ENCODE measurements at regions not wholly inside any gene's neighbourhood (a gene's known extent, or its start where the extent isn't known, plus 50 kb on each side); places are given as distances from the start of the nearest gene placed in this dataset.

DNA sequence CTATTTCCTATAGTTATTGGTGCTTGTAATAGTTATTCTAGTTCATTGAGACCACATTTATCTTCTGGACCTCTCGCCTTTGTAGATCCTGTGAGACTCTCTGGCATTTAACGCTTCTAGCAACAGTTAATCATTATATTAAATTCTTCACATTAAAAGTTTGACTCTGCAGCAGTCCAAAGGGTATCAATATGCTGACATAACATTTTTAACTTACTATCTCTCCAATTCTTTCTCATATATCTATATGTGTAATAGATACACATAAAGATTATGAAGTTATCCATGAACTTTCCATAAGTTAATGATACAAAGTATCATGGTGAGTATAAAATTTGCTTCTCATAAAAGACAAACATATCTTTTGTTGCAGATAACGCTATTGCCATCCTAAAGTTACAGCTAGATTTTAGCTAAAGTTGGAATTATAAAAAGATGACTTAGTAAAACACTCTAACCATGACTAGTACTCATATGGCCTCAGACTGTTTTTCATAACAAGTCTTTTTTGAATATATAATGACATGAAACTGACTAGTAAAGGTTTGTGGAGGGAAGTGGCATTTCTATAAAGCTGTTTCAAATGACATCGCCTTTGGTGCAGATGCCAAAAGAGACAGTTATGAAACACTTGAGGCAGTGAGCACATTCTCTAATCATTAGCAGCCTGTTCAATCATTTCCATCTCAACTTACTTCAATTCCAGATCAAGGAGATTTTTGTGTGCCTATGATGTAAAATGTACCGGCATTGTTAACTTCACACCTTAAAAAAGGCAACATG, 379.3 kb upstream of the CBLB start:
- TF ChIP-seq, protein P1, sequence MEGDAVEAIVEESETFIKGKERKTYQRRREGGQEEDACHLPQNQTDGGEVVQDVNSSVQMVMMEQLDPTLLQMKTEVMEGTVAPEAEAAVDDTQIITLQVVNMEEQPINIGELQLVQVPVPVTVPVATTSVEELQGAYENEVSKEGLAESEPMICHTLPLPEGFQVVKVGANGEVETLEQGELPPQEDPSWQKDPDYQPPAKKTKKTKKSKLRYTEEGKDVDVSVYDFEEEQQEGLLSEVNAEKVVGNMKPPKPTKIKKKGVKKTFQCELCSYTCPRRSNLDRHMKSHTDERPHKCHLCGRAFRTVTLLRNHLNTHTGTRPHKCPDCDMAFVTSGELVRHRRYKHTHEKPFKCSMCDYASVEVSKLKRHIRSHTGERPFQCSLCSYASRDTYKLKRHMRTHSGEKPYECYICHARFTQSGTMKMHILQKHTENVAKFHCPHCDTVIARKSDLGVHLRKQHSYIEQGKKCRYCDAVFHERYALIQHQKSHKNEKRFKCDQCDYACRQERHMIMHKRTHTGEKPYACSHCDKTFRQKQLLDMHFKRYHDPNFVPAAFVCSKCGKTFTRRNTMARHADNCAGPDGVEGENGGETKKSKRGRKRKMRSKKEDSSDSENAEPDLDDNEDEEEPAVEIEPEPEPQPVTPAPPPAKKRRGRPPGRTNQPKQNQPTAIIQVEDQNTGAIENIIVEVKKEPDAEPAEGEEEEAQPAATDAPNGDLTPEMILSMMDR (IDR thresholded peaks at IDR 0.05): no peak
- H3K27me3 ChIP-seq (ENCODE audit: low read depth): no peaks in the 10 kb centered on the region
- DNase-seq (no peak), ATAC-seq (no peak)
- H3K36me3 ChIP-seq: no peaks in the 10 kb centered on the region
- intact Hi-C loops (cut with DNase I): no loop called here
- H3K27ac ChIP-seq: no peak overlapping the region
- H3K4me3 ChIP-seq: no peak overlapping the region
- H3K9me3 ChIP-seq: peaks cover 5% of the 10 kb centered on the region
- H3K4me1 ChIP-seq: no peaks in the 10 kb centered on the region

DNA sequence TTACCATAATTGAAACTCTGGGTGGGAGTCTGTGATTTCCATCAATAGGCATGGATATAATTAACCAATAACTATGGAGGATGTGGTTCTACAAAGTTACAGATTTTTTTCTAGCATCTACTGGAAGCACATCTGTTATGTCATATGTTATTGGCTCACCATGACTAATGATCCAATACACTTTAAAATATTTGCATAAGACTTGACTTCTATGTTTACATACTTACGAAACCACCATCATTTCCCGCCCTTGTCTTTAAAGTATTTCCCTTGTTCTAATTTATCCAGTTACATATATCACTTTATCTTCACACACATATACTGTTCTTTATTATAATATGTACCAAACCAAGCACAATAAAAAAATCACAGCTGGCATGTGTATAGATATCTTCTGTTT, 380.3 kb upstream of the CBLB start:
- Histone ChIP-seq H3K27ac (no peak overlapping the region), H3K4me1 (no peaks in the 10 kb centered on the region), H3K9me3 (peaks cover 5% of the 10 kb centered on the region), H3K27me3 (ENCODE audit: low read depth) (no peaks in the 10 kb centered on the region), H3K4me3 (no peak overlapping the region), H3K36me3 (no peaks in the 10 kb centered on the region)
- TF ChIP-seq, protein P1 (IDR thresholded peaks at IDR 0.05): no peak
- DNase-seq (no peak), ATAC-seq (no peak)
- intact Hi-C loops (cut with DNase I): no loop called here

- no peak overlapping the region for H3K27ac ChIP-seq
- ATAC-seq: no peak
- no peaks in the 10 kb centered on the region for H3K27me3 ChIP-seq (ENCODE audit: low read depth)
- no peaks in the 10 kb centered on the region for H3K36me3 ChIP-seq
- no peak overlapping the region for H3K4me3 ChIP-seq
- TF ChIP-seq, protein P1 (IDR thresholded peaks at IDR 0.05): no peak
- no peak for DNase-seq
- no peaks in the 10 kb centered on the region for H3K4me1 ChIP-seq
- peaks cover 5% of the 10 kb centered on the region for H3K9me3 ChIP-seq
- intact Hi-C loops (cut with DNase I): no loop called here
Observed at GRCh38 chr3:106249981-106250380, 381.2 kb upstream of the CBLB start.

GRCh38 chr3:106251160-106251892, 382.5 kb upstream of the CBLB start:
- H3K9me3 ChIP-seq: peaks cover 5% of the 10 kb centered on the region
- intact Hi-C loops (cut with DNase I): no loop called here
- no peaks in the 10 kb centered on the region for H3K36me3 ChIP-seq
- H3K27ac ChIP-seq: no peak overlapping the region
- DNase-seq: no peak
- no peaks in the 10 kb centered on the region for H3K27me3 ChIP-seq (ENCODE audit: low read depth)
- TF ChIP-seq, protein P1 (IDR thresholded peaks at IDR 0.05): no peak
- H3K4me3 ChIP-seq: no peak overlapping the region
- H3K4me1 ChIP-seq: no peaks in the 10 kb centered on the region
- no peak for ATAC-seq

DNA sequence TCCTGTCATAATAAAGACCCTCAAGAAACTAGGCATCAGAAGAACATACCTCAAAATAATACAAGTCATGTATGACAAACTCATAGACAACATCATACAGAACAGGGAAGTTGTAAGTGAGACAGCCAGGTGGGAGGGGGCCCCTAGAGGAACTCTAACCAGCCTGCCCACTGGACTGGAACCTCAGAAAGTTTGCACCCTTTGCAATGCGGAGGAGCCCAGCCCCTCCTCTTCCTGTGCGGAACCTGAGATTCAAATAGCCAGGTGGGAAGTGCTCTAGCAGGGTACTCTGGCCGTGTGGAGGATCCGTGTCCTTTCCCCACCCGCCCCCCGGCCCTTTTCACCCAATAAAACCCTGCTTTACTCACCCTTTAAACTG, 387.0 kb upstream of the CBLB start:
- Histone ChIP-seq H3K27me3 (ENCODE audit: low read depth) (no peaks in the 10 kb centered on the region), H3K4me1 (no peaks in the 10 kb centered on the region), H3K27ac (no peak overlapping the region), H3K4me3 (no peak overlapping the region), H3K36me3 (no peaks in the 10 kb centered on the region), H3K9me3 (peaks cover 5% of the 10 kb centered on the region)
- TF ChIP-seq, protein P1 (IDR thresholded peaks at IDR 0.05): no peak
- ATAC-seq: no peak
- DNase-seq: no peak
- intact Hi-C loops (cut with DNase I): no loop called here

Data from lower lobe of right lung (tissue), 2 donors.